Effector CD8-positive, alpha-beta T cell (primary cell): ENCODE measurements at regions not wholly inside any gene's neighbourhood (a gene's known extent, or its start where the extent isn't known, plus 50 kb on each side); places are given as distances from the start of the nearest gene placed in this dataset.
"Not testable (repeated sequence)": the region's sequence is repeated elsewhere in the genome, so short reads cannot be mapped to it uniquely, and the experiment has no call there.

Experiments used
- DNase-seq: peaks from one replicate; lab custom pipeline; 2025; lab: John Stamatoyannopoulos, UW

GRCh38 chr16:65728167-65728566 lies 606.3 kb upstream of the CDH11 start:
- DNase-seq, result no peak

GRCh38 chr16:65727534-65728137 lies 605.8 kb upstream of the CDH11 start:
- DNase-seq, result no peak

GRCh38 chr16:65725156-65725845 lies 603.4 kb upstream of the CDH11 start:
- no peak for DNase-seq

GRCh38 chr16:65722429-65722828 lies 600.6 kb upstream of the CDH11 start:
- no peak for DNase-seq

GRCh38 chr16:65717846-65718245 lies 596.0 kb upstream of the CDH11 start:
- DNase-seq, result no peak

GRCh38 chr16:65716737-65717700 lies 595.2 kb upstream of the CDH11 start:
- DNase-seq, result no peak

- DNase-seq, result no peak
Measured at GRCh38 chr16:65713181-65713808, 591.4 kb upstream of the CDH11 start.

- no peak for DNase-seq
Measured at GRCh38 chr16:65710107-65710506, 588.2 kb upstream of the CDH11 start.

- no peak for DNase-seq
Measured at GRCh38 chr16:65704866-65705265, 583.0 kb upstream of the CDH11 start.

- DNase-seq, result no peak
Measured at GRCh38 chr16:65702707-65703402, 581.0 kb upstream of the CDH11 start.

GRCh38 chr16:65700596-65700995 lies 578.7 kb upstream of the CDH11 start:
- DNase-seq, result no peak

- DNase-seq, result no peak
Measured at GRCh38 chr16:65698791-65699321, 577.0 kb upstream of the CDH11 start.

GRCh38 chr16:65697521-65697920 lies 575.7 kb upstream of the CDH11 start:
- no peak for DNase-seq

GRCh38 chr16:65697065-65697464 lies 575.2 kb upstream of the CDH11 start:
- no peak for DNase-seq

GRCh38 chr16:65691846-65692245 lies 570.0 kb upstream of the CDH11 start:
- not testable (repeated sequence) for DNase-seq

GRCh38 chr16:65689726-65690125 lies 567.9 kb upstream of the CDH11 start:
- no peak for DNase-seq

GRCh38 chr16:65688301-65688700 lies 566.4 kb upstream of the CDH11 start:
- DNase-seq, result no peak

GRCh38 chr16:65684230-65684629 lies 562.4 kb upstream of the CDH11 start:
- no peak for DNase-seq

- no peak for DNase-seq
Measured at GRCh38 chr16:65681406-65681805, 559.5 kb upstream of the CDH11 start.

GRCh38 chr16:65679785-65680184 lies 557.9 kb upstream of the CDH11 start:
- DNase-seq, result no peak

- no peak for DNase-seq
Measured at GRCh38 chr16:65675161-65675560, 553.3 kb upstream of the CDH11 start.
